Esophagus squamous epithelium (tissue), 5 donors: ENCODE measurements at regions not wholly inside any gene's neighbourhood (a gene's known extent, or its start where the extent isn't known, plus 50 kb on each side); places are given as distances from the start of the nearest gene placed in this dataset.
"Not testable (repeated sequence)": the region's sequence is repeated elsewhere in the genome, so short reads cannot be mapped to it uniquely, and the experiment has no call there.

Source experiments
- DNase-seq: peaks from one replicate; lab custom pipeline; 2025; lab: John Stamatoyannopoulos, UW
- H3K27ac ChIP-seq, 4 donors: fragments of 200-600 bp; sonication (generic); one replicate each; pipeline ENCODE4 v1.5.1; 2016 to 2019; ENCODE audit warnings: mild to moderate bottlenecking in 1 of 4
- H3K27me3 ChIP-seq, 4 donors: fragments of 200-600 bp; sonication (generic); 1 replicate in 3 of 4; 2 replicates in 1 of 4; pipeline versions ENCODE4 v1.5.1 to v1.6.0; 2017 to 2021; ENCODE audit warnings: antibody characterized with exemption in 1 of 4
- H3K36me3 ChIP-seq, 3 donors: fragments of 200-600 bp; sonication (generic); one replicate each; pipeline ENCODE4 v1.5.1; 2016 to 2019
- H3K4me1 ChIP-seq, 3 donors: fragments of 200-600 bp; sonication (generic); one replicate each; pipeline ENCODE4 v1.5.1; 2017 to 2019
- H3K4me3 ChIP-seq, 4 donors: fragments of 200-600 bp; sonication (generic); 1 replicate in 3 of 4; 2 replicates in 1 of 4; pipeline ENCODE4 v1.5.1; 2016 to 2019; ENCODE audit warnings: mild to moderate bottlenecking in 2 of 4, moderate library complexity in 1 of 4
- H3K9me3 ChIP-seq, 3 donors: fragments of 200-600 bp; sonication (generic); one replicate each; pipeline ENCODE4 v1.5.1; 2016 to 2019
- POLR2A ChIP-seq, 4 donors: fragments of 450-650 bp; IDR thresholded peaks; one replicate each; pipeline ENCODE4 v1.6.1; 2017; ENCODE audit warnings: antibody characterized with exemption in 4 of 4, mild to moderate bottlenecking in 4 of 4, moderate library complexity in 3 of 4
- WGBS, 2 donors: methylation state at CpG; one replicate each; pipeline ENCODE4 v1.1.5; 2018; 5-methylcytosine and 5-hydroxymethylcytosine counted together
- intact Hi-C: fragments of 100-400 bp; cut with DNase I; formaldehyde crosslinking; loops from one replicate; pipeline ENCODE4 v1.15.0; 2022
- TF ChIP-seq, protein P1 (sequence below), 6 experiments: fragments of 450-650 bp in 4 of 6; fragments of 200-600 bp in 2 of 6; sonication (generic) in 2 of 6; IDR thresholded peaks; one replicate each; pipeline ENCODE4 v1.5.1; 2016 to 2019; ENCODE audit warnings: antibody characterized with exemption in 6 of 6, mild to moderate bottlenecking in 4 of 6, moderate library complexity in 4 of 6
- donor health status: DM: yes; HTN: yes; CAD: no.

DNA sequence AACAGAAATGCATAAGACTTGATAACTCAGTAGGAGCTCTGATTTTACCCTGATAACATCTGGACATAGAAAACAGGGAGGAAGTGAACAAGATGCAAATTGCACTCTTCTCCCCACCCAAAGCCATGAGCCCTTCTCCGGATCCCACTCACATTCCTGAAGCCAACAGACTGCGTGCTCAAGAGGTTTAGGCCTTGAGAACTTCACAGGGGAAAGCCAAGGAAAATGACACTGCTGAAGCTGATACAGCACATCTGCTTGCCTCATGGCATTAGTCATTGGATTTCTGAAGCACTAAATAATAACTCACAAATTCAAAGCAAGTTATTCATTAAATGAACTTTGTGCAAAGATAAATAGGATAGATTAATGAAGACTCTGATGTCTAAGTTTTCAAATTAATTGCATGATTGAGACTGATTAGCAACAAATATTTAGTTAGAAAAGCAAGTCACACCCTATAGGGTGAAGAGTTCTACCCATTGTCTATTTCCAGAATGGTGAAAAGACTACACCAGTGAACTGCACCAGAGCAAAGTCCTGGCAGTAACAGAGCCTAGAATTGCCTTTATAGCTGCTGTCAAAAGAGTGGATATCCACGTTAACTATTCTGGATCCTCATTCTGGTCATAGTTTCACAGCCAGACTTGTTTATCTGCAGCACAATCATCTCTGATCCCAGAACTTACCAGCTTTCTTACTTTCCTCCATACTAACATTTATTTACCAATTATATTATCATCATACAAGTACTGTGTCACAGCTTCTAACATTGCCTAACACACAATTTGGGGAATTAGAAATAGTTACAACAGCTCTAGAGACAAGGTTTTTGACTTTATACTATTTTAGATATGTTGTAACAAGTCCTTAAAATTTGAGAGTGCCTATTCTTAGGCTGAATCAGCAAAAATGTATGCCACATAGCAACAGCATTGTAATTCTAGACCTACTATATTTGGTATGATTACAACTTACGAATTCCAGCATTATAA, 432.1 kb upstream of the RGMB start:
- Histone ChIP-seq H3K27me3 (no peaks in the 10 kb centered on the region), H3K4me3 (no peak overlapping the region), H3K36me3 (no peaks in the 10 kb centered on the region), H3K4me1 (no peaks in the 10 kb centered on the region), H3K9me3 (no peaks in the 10 kb centered on the region), H3K27ac (no peak overlapping the region)
- WGBS, 2 donors, result 62% methylated on average over 4 of the region's 4 CpGs
- no peak for DNase-seq
- TF ChIP-seq, protein P1, sequence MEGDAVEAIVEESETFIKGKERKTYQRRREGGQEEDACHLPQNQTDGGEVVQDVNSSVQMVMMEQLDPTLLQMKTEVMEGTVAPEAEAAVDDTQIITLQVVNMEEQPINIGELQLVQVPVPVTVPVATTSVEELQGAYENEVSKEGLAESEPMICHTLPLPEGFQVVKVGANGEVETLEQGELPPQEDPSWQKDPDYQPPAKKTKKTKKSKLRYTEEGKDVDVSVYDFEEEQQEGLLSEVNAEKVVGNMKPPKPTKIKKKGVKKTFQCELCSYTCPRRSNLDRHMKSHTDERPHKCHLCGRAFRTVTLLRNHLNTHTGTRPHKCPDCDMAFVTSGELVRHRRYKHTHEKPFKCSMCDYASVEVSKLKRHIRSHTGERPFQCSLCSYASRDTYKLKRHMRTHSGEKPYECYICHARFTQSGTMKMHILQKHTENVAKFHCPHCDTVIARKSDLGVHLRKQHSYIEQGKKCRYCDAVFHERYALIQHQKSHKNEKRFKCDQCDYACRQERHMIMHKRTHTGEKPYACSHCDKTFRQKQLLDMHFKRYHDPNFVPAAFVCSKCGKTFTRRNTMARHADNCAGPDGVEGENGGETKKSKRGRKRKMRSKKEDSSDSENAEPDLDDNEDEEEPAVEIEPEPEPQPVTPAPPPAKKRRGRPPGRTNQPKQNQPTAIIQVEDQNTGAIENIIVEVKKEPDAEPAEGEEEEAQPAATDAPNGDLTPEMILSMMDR (IDR thresholded peaks at IDR 0.05), result no peak
- TF ChIP-seq POLR2A (IDR thresholded peaks at IDR 0.05), result no peak
- intact Hi-C loops, result no loop called here

DNA sequence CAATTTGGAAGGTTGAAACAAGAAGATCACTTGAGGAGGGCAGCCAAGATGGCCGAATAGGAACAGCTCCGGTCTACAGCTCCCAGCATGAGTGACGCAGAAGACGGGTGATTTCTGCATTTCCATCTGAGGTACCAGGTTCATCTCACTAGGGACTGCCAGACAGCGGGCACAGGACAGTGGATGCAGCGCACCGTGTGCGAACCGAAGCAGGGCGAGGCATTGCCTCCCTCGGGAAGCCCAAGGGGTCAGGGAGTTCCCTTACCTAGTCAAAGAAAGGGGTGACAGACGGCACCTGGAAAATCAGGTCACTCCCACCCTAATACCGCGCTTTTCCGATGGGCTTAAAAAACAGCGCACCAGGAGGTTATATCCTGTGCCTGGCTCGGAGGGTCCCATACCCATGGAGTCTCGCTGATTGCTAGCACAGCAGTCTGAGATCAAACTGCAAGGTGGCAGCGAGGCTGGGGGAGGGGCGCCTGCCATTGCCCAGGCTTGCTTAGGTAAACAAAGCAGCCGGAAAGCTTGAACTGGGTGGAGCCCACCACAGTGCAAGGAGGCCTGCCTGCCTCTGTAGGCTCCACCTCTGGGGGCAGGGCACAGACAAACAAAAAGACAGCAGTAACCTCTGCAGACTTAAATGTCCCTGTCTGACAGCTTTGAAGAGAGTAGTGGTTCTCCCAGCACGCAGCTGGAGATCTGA, 430.4 kb upstream of the RGMB start:
- H3K4me1 ChIP-seq, DNase-seq, H3K36me3 ChIP-seq, H3K4me3 ChIP-seq, intact Hi-C loops, H3K27me3 ChIP-seq, H3K27ac ChIP-seq, H3K9me3 ChIP-seq: not testable (repeated sequence)
- WGBS, 2 donors, result 90 to 94% methylated on average over 12 to 17 of the region's 22 CpGs

DNA sequence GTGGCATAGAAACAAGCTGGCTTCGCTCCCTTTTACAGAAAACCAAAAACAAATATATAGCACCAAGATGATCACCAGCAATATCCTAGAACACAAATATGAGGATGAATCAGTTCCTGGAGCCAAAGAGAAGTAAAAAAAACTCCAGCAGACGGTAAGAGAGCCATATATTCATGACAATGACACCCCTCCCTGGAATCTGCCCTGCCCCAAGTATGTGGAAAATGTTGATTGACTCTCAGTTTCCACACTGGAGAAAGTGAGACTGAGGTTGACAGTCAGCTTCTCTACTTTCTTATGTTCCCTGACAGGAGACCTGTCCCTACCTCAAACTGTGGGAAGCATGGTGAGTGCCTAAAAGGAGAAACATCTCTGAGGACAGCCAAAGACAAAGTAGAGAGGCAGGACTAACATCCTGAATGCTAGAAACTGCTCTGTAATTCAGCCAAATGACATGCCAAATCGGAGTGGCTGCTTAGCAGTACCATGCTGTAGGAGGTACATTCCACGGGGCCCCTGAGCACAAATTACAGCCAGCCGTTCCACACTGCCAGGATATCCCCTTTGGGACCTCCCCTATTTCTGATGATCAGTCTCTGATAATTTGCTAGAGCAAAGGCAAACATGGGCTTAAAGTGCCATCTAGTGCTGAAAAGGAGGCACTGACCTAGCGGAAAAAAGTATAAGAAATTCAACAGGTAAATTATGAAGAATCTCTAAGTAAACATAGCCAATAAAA, 424.0 kb upstream of the RGMB start:
- H3K27ac ChIP-seq, result no peak overlapping the region
- intact Hi-C loops, result no loop called here
- H3K9me3 ChIP-seq, result peaks cover 0 to 7% (median 0%) of the 10 kb centered on the region in 3 donors
- WGBS, 2 donors, result 76 to 85% methylated on average over 6 of the region's 6 CpGs
- TF ChIP-seq, protein P1 (IDR thresholded peaks at IDR 0.05), result peak in 2 of 6 experiments; percentile 9 to 52
- no peak for TF ChIP-seq POLR2A (IDR thresholded peaks at IDR 0.05)
- H3K27me3 ChIP-seq, result no peaks in the 10 kb centered on the region
- no peaks in the 10 kb centered on the region for H3K4me1 ChIP-seq
- H3K4me3 ChIP-seq, result no peak overlapping the region
- H3K36me3 ChIP-seq, result no peaks in the 10 kb centered on the region
- DNase-seq, result no peak

DNA sequence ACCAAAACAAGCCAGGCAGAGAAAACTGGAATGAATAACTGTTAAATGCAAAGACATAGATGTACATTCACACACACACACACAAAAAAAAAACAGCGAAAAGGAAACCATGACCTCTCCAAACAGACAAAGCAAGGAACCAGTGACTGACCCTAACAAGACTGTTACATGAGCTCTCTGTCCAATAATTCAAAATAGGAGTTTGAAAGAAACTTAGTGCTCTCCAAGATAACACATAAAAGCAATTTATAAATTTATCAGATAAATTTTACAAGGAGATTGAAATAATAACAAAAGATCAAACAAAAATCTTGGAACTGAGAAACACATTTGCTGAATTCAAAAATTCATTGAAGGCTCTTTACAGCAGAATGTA, 423.5 kb upstream of the RGMB start:
- intact Hi-C loops, result no loop called here
- Histone ChIP-seq H3K27me3 (no peaks in the 10 kb centered on the region), H3K4me3 (no peak overlapping the region), H3K36me3 (no peaks in the 10 kb centered on the region), H3K27ac (no peak overlapping the region), H3K4me1 (no peaks in the 10 kb centered on the region), H3K9me3 (peaks cover 0 to 7% (median 0%) of the 10 kb centered on the region in 3 donors)
- no peak for DNase-seq
- TF ChIP-seq, protein P1 (IDR thresholded peaks at IDR 0.05), result no peak
- TF ChIP-seq POLR2A (IDR thresholded peaks at IDR 0.05), result no peak
- 95 to 100% methylated on average over 1 of the region's 1 CpG for WGBS, 2 donors

DNA sequence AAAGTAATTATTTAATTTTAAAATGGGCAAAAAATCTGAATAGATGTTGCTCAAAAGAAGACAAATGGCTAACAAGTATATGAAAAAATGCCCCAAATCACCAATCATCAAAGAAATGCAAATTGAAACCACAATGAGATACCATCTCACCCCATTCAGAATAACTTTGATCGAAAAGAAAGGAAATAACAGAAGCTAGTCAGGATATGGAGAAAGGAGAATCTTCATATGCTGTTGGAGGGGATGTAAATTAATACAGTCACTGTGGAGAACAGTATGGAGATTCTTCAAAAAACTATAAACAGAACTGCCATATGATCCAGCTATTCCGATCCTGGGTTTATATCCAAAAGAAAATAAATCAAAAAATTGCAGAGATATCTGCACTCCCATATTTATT, 418.5 kb upstream of the RGMB start:
- intact Hi-C loops, result no loop called here

More for the DNA sequence above, 418.5 kb upstream of the RGMB start:
- Histone ChIP-seq H3K36me3 (no peaks in the 10 kb centered on the region), H3K9me3 (peaks cover 0 to 8% (median 0%) of the 10 kb centered on the region in 3 donors), H3K27ac (no peak overlapping the region), H3K27me3 (no peaks in the 10 kb centered on the region), H3K4me3 (no peak overlapping the region), H3K4me1 (no peaks in the 10 kb centered on the region)
- WGBS, 2 donors, result 75 to 83% methylated on average over 2 of the region's 2 CpGs
- DNase-seq, result no peak
- TF ChIP-seq POLR2A (IDR thresholded peaks at IDR 0.05), result no peak
- TF ChIP-seq, protein P1 (IDR thresholded peaks at IDR 0.05), result no peak
